Epithelial cell of proximal tubule (primary cell): ENCODE measurements at regions not wholly inside any gene's neighbourhood (a gene's known extent, or its start where the extent isn't known, plus 50 kb on each side); places are given as distances from the start of the nearest gene placed in this dataset.

Source experiments
- DNase-seq: peaks from one replicate; pipeline ENCODE4 v3.0.0-alpha.2; 2011; ENCODE audit warnings: low read depth
- H3K4me3 ChIP-seq: 2 replicates; pipeline ENCODE4 v1.5.1; 2011; ENCODE audit warnings: low read depth, mild to moderate bottlenecking, low read length
- TF ChIP-seq, protein P1 (sequence below): conservative IDR thresholded peaks from 2 replicates; pipeline ENCODE4 v1.5.1; 2012; ENCODE audit warnings: low read depth, mild to moderate bottlenecking, low read length

DNA sequence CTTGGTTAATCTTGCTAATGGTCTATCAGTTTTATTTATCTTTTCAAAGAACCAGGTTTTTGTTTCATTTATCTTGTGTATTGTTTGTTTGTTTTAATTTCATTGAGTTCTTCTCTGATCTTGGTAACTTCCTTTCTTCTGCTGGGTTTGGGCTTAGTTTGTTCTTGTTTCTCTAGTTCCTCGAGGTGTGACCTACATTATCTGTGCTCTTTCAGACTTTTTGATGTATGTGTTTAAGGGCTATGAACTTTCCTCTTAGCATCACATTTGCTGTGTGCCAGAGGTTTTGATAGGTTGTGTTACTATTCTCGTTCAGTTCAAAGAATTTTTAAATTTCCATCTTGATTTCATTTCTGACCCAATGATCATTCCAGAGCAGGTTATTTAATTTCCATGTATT is 365.4 kb upstream of the GATB start:
- TF ChIP-seq, protein P1, sequence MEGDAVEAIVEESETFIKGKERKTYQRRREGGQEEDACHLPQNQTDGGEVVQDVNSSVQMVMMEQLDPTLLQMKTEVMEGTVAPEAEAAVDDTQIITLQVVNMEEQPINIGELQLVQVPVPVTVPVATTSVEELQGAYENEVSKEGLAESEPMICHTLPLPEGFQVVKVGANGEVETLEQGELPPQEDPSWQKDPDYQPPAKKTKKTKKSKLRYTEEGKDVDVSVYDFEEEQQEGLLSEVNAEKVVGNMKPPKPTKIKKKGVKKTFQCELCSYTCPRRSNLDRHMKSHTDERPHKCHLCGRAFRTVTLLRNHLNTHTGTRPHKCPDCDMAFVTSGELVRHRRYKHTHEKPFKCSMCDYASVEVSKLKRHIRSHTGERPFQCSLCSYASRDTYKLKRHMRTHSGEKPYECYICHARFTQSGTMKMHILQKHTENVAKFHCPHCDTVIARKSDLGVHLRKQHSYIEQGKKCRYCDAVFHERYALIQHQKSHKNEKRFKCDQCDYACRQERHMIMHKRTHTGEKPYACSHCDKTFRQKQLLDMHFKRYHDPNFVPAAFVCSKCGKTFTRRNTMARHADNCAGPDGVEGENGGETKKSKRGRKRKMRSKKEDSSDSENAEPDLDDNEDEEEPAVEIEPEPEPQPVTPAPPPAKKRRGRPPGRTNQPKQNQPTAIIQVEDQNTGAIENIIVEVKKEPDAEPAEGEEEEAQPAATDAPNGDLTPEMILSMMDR = no peak
- no peak for DNase-seq
- H3K4me3 ChIP-seq = no peak overlapping the region

DNA sequence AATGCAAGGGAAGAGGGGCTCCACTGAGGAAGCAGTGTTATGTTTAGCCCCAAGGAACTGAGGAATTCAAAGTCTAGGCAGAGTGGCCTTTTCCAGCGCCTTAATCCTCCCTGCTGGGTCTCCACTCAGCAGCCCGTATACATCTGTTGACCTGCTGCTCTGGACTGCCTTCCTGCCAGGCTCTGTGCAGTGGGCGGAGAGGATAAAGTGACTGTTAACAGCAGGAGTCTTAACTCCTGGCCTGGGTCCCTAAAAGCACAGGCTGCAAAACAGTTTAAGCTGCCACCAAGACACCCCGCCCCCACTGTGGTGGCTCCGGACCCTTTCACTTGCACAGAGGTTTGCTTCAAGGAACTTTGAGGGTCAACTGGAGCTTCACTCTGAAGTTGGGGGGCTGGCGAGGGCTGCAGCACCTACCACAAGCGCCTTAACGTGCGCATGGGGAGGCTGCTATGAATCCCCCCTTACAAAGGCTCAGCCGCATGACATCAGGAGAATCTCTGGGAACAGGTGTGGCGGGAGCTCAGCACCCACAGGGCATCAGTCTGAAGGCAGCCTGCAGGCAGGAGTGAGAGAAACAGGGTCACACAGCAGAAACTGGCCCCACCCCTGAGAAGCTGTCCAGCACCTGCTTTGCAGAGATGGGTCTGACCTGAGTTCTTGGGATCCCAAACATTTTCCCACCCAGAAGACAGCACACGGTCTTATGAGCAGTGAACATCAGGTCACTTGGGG is 358.2 kb upstream of the GATB start:
- TF ChIP-seq, protein P1 = no peak
- H3K4me3 ChIP-seq = no peak overlapping the region
- DNase-seq = no peak

DNA sequence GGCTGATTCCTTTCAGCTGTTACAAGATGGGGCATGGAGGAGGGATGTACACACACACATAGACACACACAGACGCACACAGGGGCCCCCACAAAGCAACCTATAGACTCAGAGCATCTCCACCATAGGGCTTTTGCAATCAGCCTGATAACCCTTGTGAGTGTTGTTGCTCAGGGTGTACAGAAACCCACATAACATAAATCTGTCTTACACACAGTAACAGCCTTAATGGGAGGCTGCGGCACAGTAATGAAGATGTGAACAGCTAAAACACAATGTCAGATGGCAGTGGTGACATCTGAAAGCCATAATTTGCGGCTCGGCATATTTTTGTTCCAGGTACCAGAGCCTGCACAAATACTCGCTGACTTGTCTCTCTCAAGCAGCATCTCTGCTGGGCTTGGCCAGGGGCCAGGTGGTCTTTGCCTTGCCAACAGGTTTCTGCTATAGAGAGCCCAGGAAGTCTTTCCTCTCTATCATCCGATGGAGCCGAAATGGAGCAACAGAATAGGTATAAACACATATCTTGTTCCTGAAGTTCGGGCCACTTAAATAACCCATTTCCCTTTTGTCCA is 357.2 kb upstream of the GATB start:
- TF ChIP-seq, protein P1 = no peak
- DNase-seq = no peak
- no peak overlapping the region for H3K4me3 ChIP-seq

DNA sequence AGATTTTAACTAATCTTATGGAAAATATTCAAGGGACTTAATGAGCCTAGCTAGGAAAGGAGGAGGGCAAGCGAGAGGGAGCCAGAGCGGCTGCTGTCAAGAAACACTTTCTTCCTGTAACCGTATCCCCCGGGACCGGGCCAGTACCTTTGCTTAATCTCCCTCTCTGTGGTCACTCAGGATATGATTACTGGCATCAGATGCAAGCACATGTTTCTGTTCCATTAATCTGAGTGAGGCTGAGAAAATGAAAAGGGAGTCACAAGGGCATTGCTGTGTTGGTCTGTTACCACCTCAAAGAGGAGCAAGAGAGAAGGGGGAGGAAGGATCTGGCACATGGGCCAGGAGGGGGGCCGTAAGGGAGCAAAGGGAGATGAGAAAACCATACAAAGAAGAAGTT is 356.7 kb upstream of the GATB start:
- no peak for DNase-seq
- H3K4me3 ChIP-seq = no peak overlapping the region
- TF ChIP-seq, protein P1 = no peak

DNA sequence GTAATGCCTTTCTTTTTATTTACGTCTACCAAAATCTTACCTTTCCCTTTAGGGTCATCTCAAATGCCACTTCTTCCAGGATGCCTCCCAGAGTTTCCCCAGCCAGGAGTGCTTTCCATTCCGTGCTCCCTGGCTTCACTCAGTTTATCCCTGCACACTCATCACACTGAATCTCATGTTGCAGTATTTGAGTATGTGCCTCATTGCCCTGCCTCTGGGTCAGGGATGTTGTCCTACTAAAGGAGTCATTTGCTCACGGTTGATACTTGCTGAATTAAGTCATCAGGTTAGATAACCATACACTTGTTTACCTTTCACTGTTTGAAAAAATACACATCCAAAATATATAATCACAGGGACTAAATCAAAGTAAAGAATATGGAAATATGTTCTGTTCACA is 356.2 kb upstream of the GATB start:
- TF ChIP-seq, protein P1 = no peak

DNA sequence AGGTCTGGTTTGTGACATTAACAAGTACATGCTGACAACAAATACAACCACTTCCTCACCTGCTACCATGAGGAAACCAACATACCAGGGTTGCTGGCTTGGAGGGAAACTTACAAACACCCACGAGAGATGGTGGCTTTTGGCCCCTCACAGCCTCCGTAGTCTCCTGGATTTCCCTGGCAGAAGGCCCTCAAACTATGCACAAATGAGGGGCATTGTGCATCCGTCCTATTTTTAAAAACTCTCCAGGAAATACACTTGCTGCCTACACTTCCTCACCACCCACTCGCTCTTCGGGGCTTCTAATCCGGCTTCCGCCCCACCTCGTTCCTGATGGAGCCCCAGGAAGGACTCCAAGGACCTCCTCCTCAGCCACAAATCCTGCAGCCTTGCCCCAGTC is 355.0 kb upstream of the GATB start:
- no peak for DNase-seq
- H3K4me3 ChIP-seq = no peak overlapping the region
- TF ChIP-seq, protein P1 = no peak

More for the DNA sequence above, 356.2 kb upstream of the GATB start:
- no peak overlapping the region for H3K4me3 ChIP-seq
- no peak for DNase-seq

DNA sequence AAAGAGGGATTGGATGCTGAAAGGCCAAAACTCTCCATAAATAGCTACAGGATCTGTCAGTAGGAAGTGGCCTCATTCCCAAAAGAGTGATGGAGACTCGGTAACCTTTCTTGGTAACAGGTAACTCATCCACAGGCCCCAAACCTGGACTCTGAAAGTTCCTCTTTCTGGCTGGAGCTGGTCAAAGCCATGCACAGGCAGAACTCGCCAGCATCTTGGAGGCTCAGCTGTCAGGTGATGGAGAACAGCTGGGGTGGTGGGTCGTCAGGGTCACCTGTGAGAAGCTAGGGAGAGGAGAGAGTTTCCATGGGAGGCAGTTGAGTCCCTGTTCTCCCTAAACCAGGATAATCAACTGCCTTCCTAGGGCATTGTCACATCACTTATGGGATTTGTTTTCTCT is 354.3 kb upstream of the GATB start:
- DNase-seq = no peak
- H3K4me3 ChIP-seq = no peak overlapping the region
- TF ChIP-seq, protein P1 = no peak
